ENCODE measurements at regions not wholly inside any gene's neighbourhood (a gene's known extent, or its start where the extent isn't known, plus 50 kb on each side); places are given as distances from the start of the nearest gene placed in this dataset.

DNA sequence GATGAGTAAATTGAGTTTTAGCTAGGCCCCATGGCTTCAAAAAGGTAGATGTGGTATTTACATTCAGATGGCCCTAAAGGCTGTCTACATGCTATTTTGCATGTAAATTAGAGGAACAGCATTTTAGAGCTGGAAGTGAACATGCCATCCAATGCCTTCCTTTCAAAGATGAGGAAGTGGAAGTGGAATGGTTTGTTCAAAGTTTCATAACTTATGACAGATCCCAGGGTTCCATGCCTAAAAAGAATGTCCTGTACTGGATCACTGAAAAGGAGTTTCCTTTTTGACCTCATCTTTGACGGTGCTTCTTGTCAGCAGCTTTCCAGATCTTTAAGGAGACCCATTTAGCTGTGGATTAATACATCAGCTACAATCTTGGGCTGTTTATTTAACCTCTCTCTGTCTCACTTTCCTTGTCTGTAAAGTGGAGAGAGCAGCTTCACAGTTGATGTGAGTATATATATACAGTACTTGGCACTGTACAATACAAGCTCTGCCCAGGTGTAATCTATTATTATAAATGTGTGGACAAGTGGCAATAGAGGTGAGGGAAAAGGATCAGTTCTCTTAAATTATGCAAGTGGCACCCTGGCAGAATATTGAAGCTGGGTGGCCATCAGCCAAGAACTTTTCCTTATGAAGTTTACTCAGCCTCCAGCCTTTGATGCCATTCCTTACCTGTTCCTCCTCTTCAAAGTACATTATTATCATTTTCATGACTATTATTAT is 68.7 kb upstream of the GOLGA8B start:
- CTCF ChIA-PET, result no interaction called here
- no peaks in the 10 kb centered on the region for H3K36me3 Mint-ChIP-seq (ENCODE audit: insufficient read depth, unreplicated experiment)
- no TSS peak for BruUV-seq (replicated peaks)
- H3K4me1 Mint-ChIP-seq (ENCODE audit: low read depth, unreplicated experiment), result no peaks in the 10 kb centered on the region
- no peaks in the 10 kb centered on the region for H3K9me3 Mint-ChIP-seq (ENCODE audit: low read depth, unreplicated experiment)
- DNase-seq, result no peak
- intact Hi-C loops (cut with micrococcal nuclease; ENCODE audit: unreplicated experiment), result no loop called here
- TF ChIP-seq, protein P1, sequence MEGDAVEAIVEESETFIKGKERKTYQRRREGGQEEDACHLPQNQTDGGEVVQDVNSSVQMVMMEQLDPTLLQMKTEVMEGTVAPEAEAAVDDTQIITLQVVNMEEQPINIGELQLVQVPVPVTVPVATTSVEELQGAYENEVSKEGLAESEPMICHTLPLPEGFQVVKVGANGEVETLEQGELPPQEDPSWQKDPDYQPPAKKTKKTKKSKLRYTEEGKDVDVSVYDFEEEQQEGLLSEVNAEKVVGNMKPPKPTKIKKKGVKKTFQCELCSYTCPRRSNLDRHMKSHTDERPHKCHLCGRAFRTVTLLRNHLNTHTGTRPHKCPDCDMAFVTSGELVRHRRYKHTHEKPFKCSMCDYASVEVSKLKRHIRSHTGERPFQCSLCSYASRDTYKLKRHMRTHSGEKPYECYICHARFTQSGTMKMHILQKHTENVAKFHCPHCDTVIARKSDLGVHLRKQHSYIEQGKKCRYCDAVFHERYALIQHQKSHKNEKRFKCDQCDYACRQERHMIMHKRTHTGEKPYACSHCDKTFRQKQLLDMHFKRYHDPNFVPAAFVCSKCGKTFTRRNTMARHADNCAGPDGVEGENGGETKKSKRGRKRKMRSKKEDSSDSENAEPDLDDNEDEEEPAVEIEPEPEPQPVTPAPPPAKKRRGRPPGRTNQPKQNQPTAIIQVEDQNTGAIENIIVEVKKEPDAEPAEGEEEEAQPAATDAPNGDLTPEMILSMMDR (IDR thresholded peaks at IDR 0.05; ENCODE audit: unreplicated experiment), result no peak
- no peak overlapping the region for H3K27ac Mint-ChIP-seq (ENCODE audit: unreplicated experiment)
- H3K4me3 Mint-ChIP-seq (ENCODE audit: low read depth, unreplicated experiment), result no peak overlapping the region
- peaks cover 3% of the 10 kb centered on the region for H3K27me3 Mint-ChIP-seq (ENCODE audit: unreplicated experiment)

DNA sequence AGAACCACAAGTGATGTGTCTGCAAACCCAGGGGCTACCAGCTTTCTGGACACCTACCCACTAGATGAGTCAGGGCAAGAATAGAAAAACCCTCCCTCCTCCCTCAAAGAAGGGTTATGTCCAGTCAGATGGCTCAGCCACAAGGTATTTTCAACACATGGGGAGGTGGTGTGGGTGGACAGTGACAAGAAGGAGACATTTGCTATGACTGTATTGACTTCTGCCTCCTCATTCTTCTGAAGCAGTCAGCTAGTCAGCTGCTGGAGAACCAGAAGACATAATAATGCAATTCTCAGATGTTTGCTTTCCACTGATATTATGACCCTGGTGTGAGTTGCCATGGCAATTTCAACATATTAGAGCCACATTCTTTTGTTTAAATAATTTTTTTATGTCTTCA is 66.7 kb upstream of the GOLGA8B start:
- DNase-seq, result no peak
- no peaks in the 10 kb centered on the region for H3K36me3 Mint-ChIP-seq (ENCODE audit: insufficient read depth, unreplicated experiment)
- TF ChIP-seq, protein P1 (IDR thresholded peaks at IDR 0.05; ENCODE audit: unreplicated experiment), result no peak
- H3K27ac Mint-ChIP-seq (ENCODE audit: unreplicated experiment), result no peak overlapping the region
- no peaks in the 10 kb centered on the region for H3K4me1 Mint-ChIP-seq (ENCODE audit: low read depth, unreplicated experiment)
- no peak overlapping the region for H3K4me3 Mint-ChIP-seq (ENCODE audit: low read depth, unreplicated experiment)
- intact Hi-C loops (cut with micrococcal nuclease; ENCODE audit: unreplicated experiment), result no loop called here
- no peaks in the 10 kb centered on the region for H3K9me3 Mint-ChIP-seq (ENCODE audit: low read depth, unreplicated experiment)
- H3K27me3 Mint-ChIP-seq (ENCODE audit: unreplicated experiment), result no peaks in the 10 kb centered on the region
- BruUV-seq (replicated peaks), result no TSS peak
- CTCF ChIA-PET, result no interaction called here

DNA sequence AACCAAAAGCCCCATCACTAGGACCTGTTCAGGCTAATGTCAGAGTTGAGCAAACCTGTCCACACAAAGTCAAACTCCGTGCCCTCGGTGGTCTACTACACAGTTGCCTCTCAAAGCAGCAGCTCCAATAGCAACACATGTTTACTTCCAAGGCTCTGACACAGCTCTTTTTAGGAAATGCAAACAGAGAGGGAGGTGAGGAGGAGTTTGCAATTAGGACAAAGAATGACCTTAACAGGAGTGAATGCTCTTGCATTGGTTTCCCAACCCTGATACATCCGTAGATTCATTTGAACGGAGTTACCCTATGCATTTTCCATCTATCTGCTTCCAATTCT is 64.8 kb upstream of the GOLGA8B start:
- no peaks in the 10 kb centered on the region for H3K9me3 Mint-ChIP-seq (ENCODE audit: low read depth, unreplicated experiment)
- no peaks in the 10 kb centered on the region for H3K36me3 Mint-ChIP-seq (ENCODE audit: insufficient read depth, unreplicated experiment)
- no peaks in the 10 kb centered on the region for H3K27me3 Mint-ChIP-seq (ENCODE audit: unreplicated experiment)
- intact Hi-C loops (cut with micrococcal nuclease; ENCODE audit: unreplicated experiment), result no loop called here
- TF ChIP-seq, protein P1 (IDR thresholded peaks at IDR 0.05; ENCODE audit: unreplicated experiment), result no peak
- no peak overlapping the region for H3K4me3 Mint-ChIP-seq (ENCODE audit: low read depth, unreplicated experiment)
- H3K27ac Mint-ChIP-seq (ENCODE audit: unreplicated experiment), result no peak overlapping the region
- CTCF ChIA-PET, result no interaction called here
- H3K4me1 Mint-ChIP-seq (ENCODE audit: low read depth, unreplicated experiment), result no peaks in the 10 kb centered on the region
- no TSS peak for BruUV-seq (replicated peaks)
- DNase-seq, result no peak

DNA sequence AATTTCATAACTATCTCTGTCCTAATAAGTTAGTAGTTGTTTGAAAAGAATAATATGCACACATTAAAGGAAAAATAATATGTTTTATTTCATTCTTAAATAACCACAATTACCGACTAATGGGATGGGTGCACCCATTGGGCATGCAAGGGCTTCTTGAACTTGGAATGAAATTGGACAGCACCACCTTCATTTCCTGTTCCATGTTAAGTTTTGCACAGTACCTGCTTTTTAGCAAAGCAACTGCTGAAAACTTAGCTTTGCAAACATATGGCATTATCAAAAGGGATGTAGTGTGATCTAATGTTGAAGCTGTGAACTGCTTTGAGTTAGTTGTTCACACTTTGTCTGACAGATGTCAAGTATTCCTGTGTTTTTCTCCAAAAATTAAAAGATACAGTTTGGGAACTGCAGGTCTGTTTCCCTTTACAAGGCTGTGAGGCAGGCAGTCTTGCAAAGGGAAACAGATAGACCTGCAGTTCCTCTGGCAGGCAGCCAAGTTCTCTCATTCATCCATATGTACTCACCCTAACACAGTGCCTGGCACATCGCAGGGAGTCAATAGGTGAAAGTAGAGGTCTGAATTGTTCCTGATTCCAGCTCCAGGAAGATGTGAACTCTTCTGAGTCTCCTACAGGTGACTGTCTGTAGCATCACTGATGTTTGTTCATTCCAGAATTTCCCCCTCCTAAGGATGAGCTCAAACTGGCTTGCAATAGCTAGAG is 64.3 kb upstream of the GOLGA8B start:
- Mint-ChIP-seq H3K27me3 (ENCODE audit: unreplicated experiment) (no peaks in the 10 kb centered on the region), H3K27ac (ENCODE audit: unreplicated experiment) (no peak overlapping the region), H3K4me3 (ENCODE audit: low read depth, unreplicated experiment) (no peak overlapping the region), H3K9me3 (ENCODE audit: low read depth, unreplicated experiment) (no peaks in the 10 kb centered on the region), H3K36me3 (ENCODE audit: insufficient read depth, unreplicated experiment) (no peaks in the 10 kb centered on the region), H3K4me1 (ENCODE audit: low read depth, unreplicated experiment) (no peaks in the 10 kb centered on the region)
- intact Hi-C loops (cut with micrococcal nuclease; ENCODE audit: unreplicated experiment), result no loop called here
- CTCF ChIA-PET, result no interaction called here
- no peak for DNase-seq
- no TSS peak for BruUV-seq (replicated peaks)
- TF ChIP-seq, protein P1 (IDR thresholded peaks at IDR 0.05; ENCODE audit: unreplicated experiment), result no peak
